ENCODE measurements at regions not wholly inside any gene's neighbourhood (a gene's known extent, or its start where the extent isn't known, plus 50 kb on each side); places are given as distances from the start of the nearest gene placed in this dataset.

DNA sequence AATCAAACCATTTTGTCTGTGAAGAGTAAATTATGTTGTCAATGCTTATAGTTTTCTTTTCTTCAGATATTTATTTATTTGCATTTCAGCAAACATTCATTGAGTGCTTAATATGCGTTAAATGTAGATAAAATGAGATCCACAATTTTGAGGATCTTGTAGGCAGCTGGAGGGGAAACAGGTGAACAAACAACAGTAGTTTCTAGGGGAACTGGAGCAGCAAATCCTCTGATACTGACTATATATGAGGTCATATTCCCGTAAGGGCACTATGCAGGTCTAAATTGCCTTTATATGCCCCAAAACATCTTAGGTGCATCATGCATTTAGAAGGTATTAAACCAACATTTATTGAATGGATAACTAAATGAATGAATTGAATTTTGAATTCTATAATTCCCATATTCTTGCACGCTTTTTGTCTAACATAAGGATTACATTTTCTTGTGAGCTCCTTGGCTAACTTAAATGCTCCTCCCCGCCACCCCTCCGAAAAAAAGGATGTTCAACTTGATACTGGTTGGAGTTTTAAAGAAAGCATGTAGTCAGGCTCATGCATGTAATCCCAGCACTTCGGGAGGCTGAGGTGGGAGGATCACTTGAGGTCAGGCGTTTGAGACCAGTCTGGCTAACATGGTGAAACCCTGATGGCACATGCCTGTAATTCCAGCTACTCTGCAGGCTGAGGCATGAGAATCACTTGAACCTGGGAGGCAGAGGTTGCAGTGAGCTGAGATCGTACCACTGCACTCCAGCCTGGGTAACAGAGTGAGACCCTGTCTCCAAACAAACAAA lies 299.8 kb downstream of the TMEM38B start:
- Histone ChIP-seq H3F3A (ENCODE audit: insufficient read depth, low read length) (no peaks in the 10 kb centered on the region), H4K20me1 (ENCODE audit: insufficient read depth, low read length) (no peaks in the 10 kb centered on the region), H3K9ac (ENCODE audit: low read length) (no peak overlapping the region), H2AFZ (ENCODE audit: low read length) (no peak overlapping the region), H3K27ac (ENCODE audit: low read length) (no peak overlapping the region), H3K9me2 (replicated peaks; ENCODE audit: insufficient read depth, low read length) (no peaks in the 10 kb centered on the region), H3K4me3 (ENCODE audit: low read length) (no peak overlapping the region), H3K9me3 (replicated peaks; ENCODE audit: insufficient read depth, low read length) (no peaks in the 10 kb centered on the region), H3K27me3 (replicated peaks; ENCODE audit: insufficient read depth, low read length) (no peaks in the 10 kb centered on the region), H3K4me2 (ENCODE audit: low read depth, low read length) (no peak overlapping the region), H3K79me2 (ENCODE audit: low read length) (no peaks in the 10 kb centered on the region), H3K36me3 (replicated peaks; ENCODE audit: insufficient read depth, low read length) (no peaks in the 10 kb centered on the region), H3K4me1 (ENCODE audit: low read length) (no peaks in the 10 kb centered on the region)
- TF ChIP-seq EZH2 (optimal IDR thresholded peaks at IDR 0.05; ENCODE audit: low read depth, low read length) (no peak), EZH2phosphoT487 (IDR thresholded peaks at IDR 0.05; ENCODE audit: low read length) (no peak), CTCF (IDR thresholded peaks at IDR 0.05; ENCODE audit: low read length) (no peak)
- no peak for DNase-seq

- Histone ChIP-seq H2AFZ (ENCODE audit: low read length) (no peak overlapping the region), H3K9me3 (replicated peaks; ENCODE audit: insufficient read depth, low read length) (no peaks in the 10 kb centered on the region), H3K36me3 (replicated peaks; ENCODE audit: insufficient read depth, low read length) (no peaks in the 10 kb centered on the region), H3K9ac (ENCODE audit: low read length) (no peak overlapping the region), H3K4me3 (ENCODE audit: low read length) (no peak overlapping the region), H3K79me2 (ENCODE audit: low read length) (no peaks in the 10 kb centered on the region), H3K9me2 (replicated peaks; ENCODE audit: insufficient read depth, low read length) (no peaks in the 10 kb centered on the region), H3K27me3 (replicated peaks; ENCODE audit: insufficient read depth, low read length) (no peaks in the 10 kb centered on the region), H4K20me1 (ENCODE audit: insufficient read depth, low read length) (no peaks in the 10 kb centered on the region), H3F3A (ENCODE audit: insufficient read depth, low read length) (no peaks in the 10 kb centered on the region), H3K4me2 (ENCODE audit: low read depth, low read length) (no peak overlapping the region), H3K4me1 (ENCODE audit: low read length) (no peaks in the 10 kb centered on the region), H3K27ac (ENCODE audit: low read length) (no peak overlapping the region)
- TF ChIP-seq EZH2phosphoT487 (IDR thresholded peaks at IDR 0.05; ENCODE audit: low read length) (no peak), CTCF (IDR thresholded peaks at IDR 0.05; ENCODE audit: low read length) (no peak), EZH2 (optimal IDR thresholded peaks at IDR 0.05; ENCODE audit: low read depth, low read length) (no peak)
- DNase-seq: no peak
These were observed 300.6 kb downstream of the TMEM38B start for GRCh38 chr9:105994970-105995369.

- Histone ChIP-seq H3K79me2 (ENCODE audit: low read length) (no peaks in the 10 kb centered on the region), H3K9me2 (replicated peaks; ENCODE audit: insufficient read depth, low read length) (no peaks in the 10 kb centered on the region), H3K9ac (ENCODE audit: low read length) (no peak overlapping the region), H2AFZ (ENCODE audit: low read length) (no peak overlapping the region), H3K27me3 (replicated peaks; ENCODE audit: insufficient read depth, low read length) (no peaks in the 10 kb centered on the region), H3K9me3 (replicated peaks; ENCODE audit: insufficient read depth, low read length) (no peaks in the 10 kb centered on the region), H3K27ac (ENCODE audit: low read length) (no peak overlapping the region), H3K36me3 (replicated peaks; ENCODE audit: insufficient read depth, low read length) (no peaks in the 10 kb centered on the region), H3F3A (ENCODE audit: insufficient read depth, low read length) (no peaks in the 10 kb centered on the region), H3K4me1 (ENCODE audit: low read length) (no peaks in the 10 kb centered on the region), H3K4me2 (ENCODE audit: low read depth, low read length) (no peak overlapping the region), H3K4me3 (ENCODE audit: low read length) (no peak overlapping the region), H4K20me1 (ENCODE audit: insufficient read depth, low read length) (no peaks in the 10 kb centered on the region)
- no peak for DNase-seq
- TF ChIP-seq EZH2 (optimal IDR thresholded peaks at IDR 0.05; ENCODE audit: low read depth, low read length): no peak
- no peak for TF ChIP-seq CTCF (IDR thresholded peaks at IDR 0.05; ENCODE audit: low read length)
- no peak for TF ChIP-seq EZH2phosphoT487 (IDR thresholded peaks at IDR 0.05; ENCODE audit: low read length)
These were observed 322.9 kb downstream of the TMEM38B start for GRCh38 chr9:106017198-106017740.

All from MM.1S (cell line).